ENCODE measurements at regions not wholly inside any gene's neighbourhood (a gene's known extent, or its start where the extent isn't known, plus 50 kb on each side); places are given as distances from the start of the nearest gene placed in this dataset.

GRCh38 chr2:176531608-176532007 is 262.4 kb downstream of the MTX2 start:
- ATAC-seq (ENCODE audit: insufficient number of reproducible peaks, low FRiP score, low read depth) (no peak), DNase-seq (ENCODE audit: low spot score) (no peak)
- H3K9me3 ChIP-seq = no peaks in the 10 kb centered on the region
- H3K4me1 ChIP-seq (ENCODE audit: control insufficient read depth in 1 of 2, low read depth in 2 of 2) = peaks cover 0 to 12% of the 10 kb centered on the region in 2 donors
- H3K36me3 ChIP-seq = no peaks in the 10 kb centered on the region
- TF ChIP-seq CTCF (IDR thresholded peaks at IDR 0.05) = no peak
- H3K4me3 ChIP-seq = no peak overlapping the region
- no peaks in the 10 kb centered on the region for H3K27me3 ChIP-seq (replicated peaks; ENCODE audit: insufficient read depth)
- H3K27ac ChIP-seq = no peak overlapping the region

- Histone ChIP-seq H3K4me1 (ENCODE audit: control insufficient read depth in 1 of 2, low read depth in 2 of 2) (peaks cover 0 to 12% of the 10 kb centered on the region in 2 donors), H3K9me3 (no peaks in the 10 kb centered on the region), H3K27me3 (replicated peaks; ENCODE audit: insufficient read depth) (no peaks in the 10 kb centered on the region), H3K36me3 (no peaks in the 10 kb centered on the region), H3K4me3 (no peak overlapping the region), H3K27ac (no peak overlapping the region)
- DNase-seq (ENCODE audit: low spot score) (no peak), ATAC-seq (ENCODE audit: insufficient number of reproducible peaks, low FRiP score, low read depth) (no peak)
- no peak for TF ChIP-seq CTCF (IDR thresholded peaks at IDR 0.05)
These were observed 264.4 kb downstream of the MTX2 start for GRCh38 chr2:176533505-176534193.

GRCh38 chr2:176534798-176535466 is 265.7 kb downstream of the MTX2 start:
- TF ChIP-seq CTCF (IDR thresholded peaks at IDR 0.05) = no peak
- peak; percentile 26 for ATAC-seq (ENCODE audit: insufficient number of reproducible peaks, low FRiP score, low read depth)

GRCh38 chr2:176535467-176536113 is 266.3 kb downstream of the MTX2 start:
- no peaks in the 10 kb centered on the region for H3K36me3 ChIP-seq
- no peak overlapping the region for H3K4me3 ChIP-seq
- no peak overlapping the region for H3K27ac ChIP-seq
- no peak for DNase-seq (ENCODE audit: low spot score)
- H3K27me3 ChIP-seq (replicated peaks; ENCODE audit: insufficient read depth) = no peaks in the 10 kb centered on the region
- H3K9me3 ChIP-seq = no peaks in the 10 kb centered on the region
- TF ChIP-seq CTCF (IDR thresholded peaks at IDR 0.05) = no peak
- no peak for ATAC-seq (ENCODE audit: insufficient number of reproducible peaks, low FRiP score, low read depth)
- peaks cover 0 to 12% of the 10 kb centered on the region in 2 donors for H3K4me1 ChIP-seq (ENCODE audit: control insufficient read depth in 1 of 2, low read depth in 2 of 2)

More at GRCh38 chr2:176534798-176535466, 265.7 kb downstream of the MTX2 start:
- no peak for DNase-seq (ENCODE audit: low spot score)
- Histone ChIP-seq H3K27me3 (replicated peaks; ENCODE audit: insufficient read depth) (no peaks in the 10 kb centered on the region), H3K9me3 (no peaks in the 10 kb centered on the region), H3K27ac (no peak overlapping the region), H3K36me3 (no peaks in the 10 kb centered on the region), H3K4me3 (no peak overlapping the region), H3K4me1 (ENCODE audit: control insufficient read depth in 1 of 2, low read depth in 2 of 2) (peaks cover 0 to 12% of the 10 kb centered on the region in 2 donors)

- DNase-seq (ENCODE audit: low spot score) (no peak), ATAC-seq (ENCODE audit: insufficient number of reproducible peaks, low FRiP score, low read depth) (no peak)
- no peaks in the 10 kb centered on the region for H3K9me3 ChIP-seq
- no peak overlapping the region for H3K4me3 ChIP-seq
- H3K27ac ChIP-seq = no peak overlapping the region
- H3K27me3 ChIP-seq (replicated peaks; ENCODE audit: insufficient read depth) = no peaks in the 10 kb centered on the region
- H3K36me3 ChIP-seq = no peaks in the 10 kb centered on the region
- no peak for TF ChIP-seq CTCF (IDR thresholded peaks at IDR 0.05)
- H3K4me1 ChIP-seq (ENCODE audit: control insufficient read depth in 1 of 2, low read depth in 2 of 2) = peaks cover 0 to 12% of the 10 kb centered on the region in 2 donors
These were observed 267.3 kb downstream of the MTX2 start for GRCh38 chr2:176536439-176537133.

All from thoracic aorta (tissue), 2 donors.